Peyer's patch (tissue), 4 donors: ENCODE measurements at regions not wholly inside any gene's neighbourhood (a gene's known extent, or its start where the extent isn't known, plus 50 kb on each side); places are given as distances from the start of the nearest gene placed in this dataset.

Experiments used
- POLR2A ChIP-seq, 2 donors: fragments of 450-650 bp; IDR thresholded peaks; one replicate each; pipeline ENCODE4 v1.5.1; 2017; ENCODE audit warnings: antibody characterized with exemption in 2 of 2, mild to moderate bottlenecking in 2 of 2, moderate library complexity in 2 of 2
- TF ChIP-seq, protein P1 (sequence below), 6 experiments: fragments of 450-650 bp in 4 of 6; fragments of 200-600 bp in 2 of 6; sonication (generic) in 1 of 6; IDR thresholded peaks; one replicate each; pipeline ENCODE4 v1.5.1; 2017 to 2019; ENCODE audit warnings: antibody characterized with exemption in 6 of 6, mild to moderate bottlenecking in 3 of 6, moderate library complexity in 1 of 6

DNA sequence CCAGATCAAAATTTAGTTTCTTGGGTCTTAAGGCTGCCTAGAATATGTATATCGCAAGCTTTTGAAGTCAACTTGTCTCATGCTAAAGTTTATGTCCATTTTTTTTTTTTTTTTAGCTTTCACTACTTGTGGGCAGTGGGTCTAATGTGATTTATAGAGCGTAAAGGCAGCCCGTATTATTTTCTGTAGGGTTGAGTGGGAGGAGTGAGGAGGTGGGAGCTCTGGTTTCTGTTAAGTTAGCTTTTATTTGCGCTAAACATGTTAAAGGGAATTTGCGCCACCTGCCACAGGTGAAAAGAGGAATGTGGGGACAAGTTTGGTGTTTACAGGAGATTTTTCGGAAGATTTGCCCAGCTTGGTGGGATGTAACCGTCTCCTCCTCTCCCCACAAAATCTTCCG is 234.2 kb downstream of the IL20RB start:
- TF ChIP-seq, protein P1, sequence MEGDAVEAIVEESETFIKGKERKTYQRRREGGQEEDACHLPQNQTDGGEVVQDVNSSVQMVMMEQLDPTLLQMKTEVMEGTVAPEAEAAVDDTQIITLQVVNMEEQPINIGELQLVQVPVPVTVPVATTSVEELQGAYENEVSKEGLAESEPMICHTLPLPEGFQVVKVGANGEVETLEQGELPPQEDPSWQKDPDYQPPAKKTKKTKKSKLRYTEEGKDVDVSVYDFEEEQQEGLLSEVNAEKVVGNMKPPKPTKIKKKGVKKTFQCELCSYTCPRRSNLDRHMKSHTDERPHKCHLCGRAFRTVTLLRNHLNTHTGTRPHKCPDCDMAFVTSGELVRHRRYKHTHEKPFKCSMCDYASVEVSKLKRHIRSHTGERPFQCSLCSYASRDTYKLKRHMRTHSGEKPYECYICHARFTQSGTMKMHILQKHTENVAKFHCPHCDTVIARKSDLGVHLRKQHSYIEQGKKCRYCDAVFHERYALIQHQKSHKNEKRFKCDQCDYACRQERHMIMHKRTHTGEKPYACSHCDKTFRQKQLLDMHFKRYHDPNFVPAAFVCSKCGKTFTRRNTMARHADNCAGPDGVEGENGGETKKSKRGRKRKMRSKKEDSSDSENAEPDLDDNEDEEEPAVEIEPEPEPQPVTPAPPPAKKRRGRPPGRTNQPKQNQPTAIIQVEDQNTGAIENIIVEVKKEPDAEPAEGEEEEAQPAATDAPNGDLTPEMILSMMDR (IDR thresholded peaks at IDR 0.05): no peak
- TF ChIP-seq POLR2A (IDR thresholded peaks at IDR 0.05): no peak
